OCI-LY1 (cell line): ENCODE measurements at regions not wholly inside any gene's neighbourhood (a gene's known extent, or its start where the extent isn't known, plus 50 kb on each side); places are given as distances from the start of the nearest gene placed in this dataset.

Experiments used
- H2AFZ ChIP-seq: fragments of 200-600 bp; sonication (generic), shearing (Covaris generic); 2 replicates; pipeline ENCODE4 v1.6.0; 2014; ENCODE audit warnings: antibody characterized with exemption, mild to moderate bottlenecking, low read length
- H3F3A ChIP-seq: fragments of 200-600 bp; sonication (generic), shearing (Covaris generic); 2 replicates; pipeline ENCODE4 v1.6.0; 2014; ENCODE audit warnings: mild to moderate bottlenecking, antibody characterized with exemption, low read length, moderate library complexity; ENCODE audit not compliant: insufficient read depth
- H3K27ac ChIP-seq: fragments of 200-600 bp; sonication (generic); 2 replicates; pipeline ENCODE4 v1.5.1; 2014; ENCODE audit warnings: low read length, mixed run types, mild to moderate bottlenecking, low read depth; ENCODE audit not compliant: poor library complexity, severe bottlenecking
- H3K27me3 ChIP-seq: fragments of 200-600 bp; sonication (generic); 2 replicates; pipeline ENCODE4 v1.6.0; 2014; ENCODE audit warnings: antibody characterized with exemption, mild to moderate bottlenecking, low read length, moderate library complexity; ENCODE audit not compliant: insufficient read depth
- H3K36me3 ChIP-seq: fragments of 200-600 bp; sonication (generic); 2 replicates; pipeline ENCODE4 v1.6.1; 2014; ENCODE audit warnings: mild to moderate bottlenecking, antibody characterized with exemption, low read length, moderate library complexity, mixed read lengths; ENCODE audit not compliant: insufficient read depth
- H3K4me1 ChIP-seq: fragments of 200-600 bp; sonication (generic); 2 replicates; pipeline ENCODE4 v1.5.1; 2014; ENCODE audit warnings: mild to moderate bottlenecking, low read length, moderate library complexity; ENCODE audit not compliant: insufficient read depth, severe bottlenecking
- H3K4me2 ChIP-seq: fragments of 200-600 bp; sonication (generic), shearing (Covaris generic); 2 replicates; pipeline ENCODE4 v1.6.1; 2014; ENCODE audit warnings: low read length
- H3K4me3 ChIP-seq: fragments of 200-600 bp; sonication (generic); 2 replicates; pipeline ENCODE4 v1.5.1; 2014; ENCODE audit warnings: low read length, low read depth, mild to moderate bottlenecking, mixed read lengths; ENCODE audit not compliant: poor library complexity, severe bottlenecking
- H3K79me2 ChIP-seq: fragments of 200-600 bp; shearing (Covaris generic); 2 replicates; pipeline ENCODE4 v1.6.1; 2016; ENCODE audit warnings: mixed run types, low read length, mixed read lengths; ENCODE audit not compliant: insufficient read depth
- H3K9ac ChIP-seq: fragments of 200-600 bp; sonication (generic), shearing (Covaris generic); 2 replicates; pipeline ENCODE4 v1.6.1; 2014; ENCODE audit warnings: mild to moderate bottlenecking, low read length, mixed read lengths
- H3K9me2 ChIP-seq: fragments of 200-600 bp; sonication (generic), shearing (Covaris generic); 2 replicates; pipeline ENCODE4 v1.6.1; 2014; ENCODE audit warnings: low read depth, mild to moderate bottlenecking, low read length, mixed read lengths
- H3K9me3 ChIP-seq: fragments of 200-600 bp; shearing (Covaris generic); 2 replicates; pipeline ENCODE4 v1.6.1; 2014; ENCODE audit warnings: low read length, mixed read lengths
- H4K20me1 ChIP-seq: fragments of 200-600 bp; sonication (generic), shearing (Covaris generic); 2 replicates; pipeline ENCODE4 v1.6.0; 2016; ENCODE audit warnings: mild to moderate bottlenecking, low read length; ENCODE audit not compliant: insufficient read depth
- EZH2 ChIP-seq: fragments of 200-600 bp; sonication (generic), shearing (Covaris generic); IDR thresholded peaks from 2 replicates; pipeline ENCODE4 v1.8.0; 2017; ENCODE audit warnings: borderline replicate concordance, mixed run types, mild to moderate bottlenecking, antibody characterized with exemption, low read length, moderate library complexity, mixed read lengths
- TF ChIP-seq, protein P1 (sequence below): fragments of 200-600 bp; sonication (generic), shearing (Covaris generic); IDR thresholded peaks from 2 replicates; pipeline ENCODE4 v1.5.1; 2017; ENCODE audit warnings: mild to moderate bottlenecking, antibody characterized with exemption, low read length, moderate library complexity, mixed read lengths

DNA sequence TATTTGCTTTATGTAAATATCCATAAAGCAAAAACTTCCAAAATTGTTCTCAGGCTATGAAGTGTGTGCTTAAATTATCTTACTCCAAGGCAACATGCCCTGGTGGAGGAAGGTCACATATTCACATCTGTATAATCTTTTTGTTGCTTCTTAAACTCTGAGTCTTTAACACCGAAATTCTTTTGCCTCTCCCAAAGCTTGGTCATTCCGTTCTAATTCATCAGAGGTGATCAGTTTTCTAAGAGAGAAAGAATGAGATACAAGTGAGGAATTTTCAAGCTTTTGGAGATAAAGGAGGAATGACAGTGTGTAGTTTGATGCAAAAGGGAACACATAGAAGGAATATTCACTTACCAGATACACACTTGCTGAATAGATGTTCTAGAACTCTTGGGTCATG lies 561.7 kb downstream of the LTN1 start:
- no peak overlapping the region for H2AFZ ChIP-seq

DNA sequence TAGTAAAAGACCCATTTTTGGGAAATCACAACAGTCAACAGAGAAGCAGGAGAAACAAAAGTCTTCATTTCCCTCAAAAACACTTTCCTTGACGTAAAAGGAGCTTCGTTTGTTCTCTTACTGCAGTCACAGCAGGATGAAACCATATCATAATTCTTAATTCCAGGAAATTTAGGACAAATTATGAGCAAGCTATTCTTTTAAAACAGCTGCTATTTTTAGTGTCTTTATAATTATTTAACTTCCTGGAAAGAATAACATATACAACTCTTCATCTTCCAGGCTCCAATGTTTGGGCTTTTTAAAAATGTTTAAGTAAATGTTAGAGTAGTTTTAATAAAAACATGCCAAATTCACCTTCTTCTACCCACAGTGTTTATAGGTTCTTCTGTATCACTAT lies 563.5 kb downstream of the LTN1 start:
- Histone ChIP-seq H3K9ac (no peak overlapping the region), H2AFZ (no peak overlapping the region), H3K4me2 (no peak overlapping the region), H3K9me3 (no peaks in the 10 kb centered on the region), H3K4me3 (no peak overlapping the region), H3F3A (no peaks in the 10 kb centered on the region), H3K27me3 (no peaks in the 10 kb centered on the region), H3K79me2 (no peaks in the 10 kb centered on the region), H3K36me3 (no peaks in the 10 kb centered on the region), H3K4me1 (no peaks in the 10 kb centered on the region), H3K9me2 (no peaks in the 10 kb centered on the region), H4K20me1 (no peaks in the 10 kb centered on the region), H3K27ac (no peak overlapping the region)
- no peak for TF ChIP-seq EZH2
- TF ChIP-seq, protein P1, sequence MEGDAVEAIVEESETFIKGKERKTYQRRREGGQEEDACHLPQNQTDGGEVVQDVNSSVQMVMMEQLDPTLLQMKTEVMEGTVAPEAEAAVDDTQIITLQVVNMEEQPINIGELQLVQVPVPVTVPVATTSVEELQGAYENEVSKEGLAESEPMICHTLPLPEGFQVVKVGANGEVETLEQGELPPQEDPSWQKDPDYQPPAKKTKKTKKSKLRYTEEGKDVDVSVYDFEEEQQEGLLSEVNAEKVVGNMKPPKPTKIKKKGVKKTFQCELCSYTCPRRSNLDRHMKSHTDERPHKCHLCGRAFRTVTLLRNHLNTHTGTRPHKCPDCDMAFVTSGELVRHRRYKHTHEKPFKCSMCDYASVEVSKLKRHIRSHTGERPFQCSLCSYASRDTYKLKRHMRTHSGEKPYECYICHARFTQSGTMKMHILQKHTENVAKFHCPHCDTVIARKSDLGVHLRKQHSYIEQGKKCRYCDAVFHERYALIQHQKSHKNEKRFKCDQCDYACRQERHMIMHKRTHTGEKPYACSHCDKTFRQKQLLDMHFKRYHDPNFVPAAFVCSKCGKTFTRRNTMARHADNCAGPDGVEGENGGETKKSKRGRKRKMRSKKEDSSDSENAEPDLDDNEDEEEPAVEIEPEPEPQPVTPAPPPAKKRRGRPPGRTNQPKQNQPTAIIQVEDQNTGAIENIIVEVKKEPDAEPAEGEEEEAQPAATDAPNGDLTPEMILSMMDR: no peak

More for the DNA sequence above, 561.7 kb downstream of the LTN1 start:
- Histone ChIP-seq H3K4me1 (no peaks in the 10 kb centered on the region), H3K9ac (no peak overlapping the region), H4K20me1 (no peaks in the 10 kb centered on the region), H3F3A (no peaks in the 10 kb centered on the region), H3K9me2 (no peaks in the 10 kb centered on the region), H3K4me3 (no peak overlapping the region), H3K4me2 (no peak overlapping the region), H3K36me3 (no peaks in the 10 kb centered on the region), H3K27me3 (no peaks in the 10 kb centered on the region), H3K27ac (no peak overlapping the region), H3K9me3 (no peaks in the 10 kb centered on the region), H3K79me2 (no peaks in the 10 kb centered on the region)
- no peak for TF ChIP-seq EZH2
- TF ChIP-seq, protein P1: no peak

DNA sequence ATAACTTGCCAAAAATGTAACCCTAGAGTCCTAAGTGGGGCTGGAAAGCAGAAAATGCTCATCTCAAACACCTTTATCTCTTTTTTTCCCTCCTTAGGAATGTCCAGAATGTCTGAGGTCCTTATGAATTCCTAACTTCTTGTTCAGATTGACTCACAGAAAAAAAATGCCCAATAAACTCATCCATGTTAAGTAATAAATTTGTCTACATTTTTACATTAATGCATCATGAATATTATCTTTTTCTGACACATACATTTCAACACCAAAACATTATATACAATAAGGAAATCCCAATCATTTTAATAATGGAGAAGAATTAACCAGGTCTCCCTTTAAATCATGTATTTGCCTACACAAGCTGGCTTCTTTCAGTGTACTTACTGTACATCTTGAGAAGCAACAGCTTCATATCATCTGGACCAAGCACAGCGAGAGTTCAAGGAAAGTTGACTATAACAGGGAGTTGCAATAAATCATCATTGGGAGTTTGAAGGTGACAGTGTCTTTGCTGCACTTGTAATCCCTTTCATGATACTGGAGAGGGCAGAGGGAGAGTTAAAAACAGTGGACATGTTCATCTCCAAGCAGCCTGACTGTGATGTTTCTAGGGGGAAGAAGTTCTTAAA lies 565.2 kb downstream of the LTN1 start:
- Histone ChIP-seq H3K4me2 (no peak overlapping the region), H3K27ac (no peak overlapping the region), H3K36me3 (no peaks in the 10 kb centered on the region), H3K9me3 (no peaks in the 10 kb centered on the region), H3K4me1 (no peaks in the 10 kb centered on the region), H2AFZ (no peak overlapping the region), H3K27me3 (no peaks in the 10 kb centered on the region), H4K20me1 (no peaks in the 10 kb centered on the region), H3K9ac (no peak overlapping the region), H3K79me2 (no peaks in the 10 kb centered on the region), H3K4me3 (no peak overlapping the region), H3K9me2 (no peaks in the 10 kb centered on the region), H3F3A (no peaks in the 10 kb centered on the region)
- TF ChIP-seq EZH2: no peak
- TF ChIP-seq, protein P1: no peak
